ENCODE measurements at regions not wholly inside any gene's neighbourhood (a gene's known extent, or its start where the extent isn't known, plus 50 kb on each side); places are given as distances from the start of the nearest gene placed in this dataset.
"Not testable (repeated sequence)": the region's sequence is repeated elsewhere in the genome, so short reads cannot be mapped to it uniquely, and the experiment has no call there.

DNA sequence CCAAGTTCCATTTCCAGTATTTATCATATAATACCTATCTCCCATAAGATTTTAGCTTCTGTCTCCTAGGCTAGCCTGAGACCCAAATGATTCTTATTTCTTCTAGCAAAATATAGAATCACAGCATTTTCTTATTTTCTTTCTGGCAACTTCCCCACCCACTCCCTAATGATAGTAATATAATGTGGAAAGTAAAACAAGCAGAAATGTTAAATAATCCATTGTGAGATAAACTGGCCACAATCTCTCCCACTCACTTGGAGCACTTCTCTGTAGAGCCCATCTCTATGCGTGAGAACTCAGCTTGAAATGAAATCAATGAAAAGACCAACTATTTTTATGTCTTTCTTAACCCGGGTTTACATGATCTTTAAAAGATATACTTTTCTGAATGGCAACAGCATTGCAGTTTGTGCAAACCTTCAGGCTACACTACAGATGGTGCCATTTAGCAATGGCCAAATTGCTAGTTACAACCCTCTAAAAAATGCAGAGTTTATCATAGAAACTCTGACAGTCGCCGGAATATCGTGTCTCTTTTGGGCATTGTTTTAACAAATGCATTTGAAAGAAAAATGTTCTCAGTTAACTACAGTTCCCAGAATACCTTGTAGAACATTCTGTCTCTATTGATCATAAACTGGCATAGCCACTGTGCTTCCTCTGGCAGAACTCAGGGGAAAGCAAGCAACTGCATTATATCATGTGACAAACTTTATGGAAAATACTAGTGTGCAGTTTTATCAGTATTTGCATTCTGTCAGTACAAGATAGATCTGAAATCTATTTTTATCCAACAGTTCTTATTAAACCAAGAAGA is 1407.4 kb upstream of the ZEB2 start:
- H3K27me3 Mint-ChIP-seq: no peaks in the 10 kb centered on the region
- DNase-seq (no peak), ATAC-seq (no peak)
- no peak overlapping the region for H3K4me3 Mint-ChIP-seq
- H3K4me1 Mint-ChIP-seq: no peaks in the 10 kb centered on the region
- no peaks in the 10 kb centered on the region for H3K9me3 Mint-ChIP-seq
- H3K27ac Mint-ChIP-seq: no peak overlapping the region

DNA sequence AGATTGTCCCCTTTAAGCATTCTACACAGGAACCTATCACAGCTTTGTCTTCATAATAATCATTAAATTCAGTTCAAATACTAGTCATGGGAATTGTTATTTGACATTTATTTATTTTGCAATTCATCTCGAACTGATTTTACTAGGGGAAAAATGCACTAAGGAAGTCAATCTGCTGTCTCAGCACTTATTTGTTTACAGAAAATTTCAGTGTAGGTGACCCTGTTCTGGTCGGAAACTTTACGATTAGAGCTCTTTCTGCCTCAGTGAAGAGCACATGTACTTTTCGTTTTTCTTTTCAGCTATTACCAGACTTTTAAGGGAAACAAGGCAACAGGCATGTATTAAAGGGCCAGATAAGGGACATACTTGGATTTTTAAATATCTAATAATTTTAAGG is 1405.7 kb upstream of the ZEB2 start:
- Mint-ChIP-seq H3K4me1 (no peaks in the 10 kb centered on the region), H3K4me3 (no peak overlapping the region), H3K9me3 (no peaks in the 10 kb centered on the region), H3K27ac (no peak overlapping the region), H3K27me3 (no peaks in the 10 kb centered on the region)
- ATAC-seq (no peak), DNase-seq (no peak)

DNA sequence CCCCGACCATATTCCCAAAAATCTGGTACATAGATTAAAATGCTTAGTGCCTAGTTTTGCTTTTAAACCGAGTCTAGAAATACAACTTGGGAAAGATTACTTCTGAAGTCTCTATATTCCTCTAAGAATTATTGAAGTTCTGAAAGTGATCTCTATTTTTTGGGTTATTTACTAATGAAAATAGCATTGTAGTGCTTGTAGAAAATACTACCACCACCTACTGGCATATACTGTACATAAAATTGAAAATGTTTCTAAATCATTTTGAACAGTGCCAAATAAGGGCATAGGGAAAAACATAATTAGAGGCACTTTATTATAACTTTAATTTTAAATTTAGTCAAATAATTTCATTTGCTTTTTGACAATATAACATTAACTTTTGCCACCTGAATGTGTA is 1399.6 kb upstream of the ZEB2 start:
- ATAC-seq (no peak), DNase-seq (no peak)
- Mint-ChIP-seq H3K27ac (no peak overlapping the region), H3K4me3 (no peak overlapping the region), H3K9me3 (no peaks in the 10 kb centered on the region), H3K4me1 (no peaks in the 10 kb centered on the region), H3K27me3 (no peaks in the 10 kb centered on the region)

DNA sequence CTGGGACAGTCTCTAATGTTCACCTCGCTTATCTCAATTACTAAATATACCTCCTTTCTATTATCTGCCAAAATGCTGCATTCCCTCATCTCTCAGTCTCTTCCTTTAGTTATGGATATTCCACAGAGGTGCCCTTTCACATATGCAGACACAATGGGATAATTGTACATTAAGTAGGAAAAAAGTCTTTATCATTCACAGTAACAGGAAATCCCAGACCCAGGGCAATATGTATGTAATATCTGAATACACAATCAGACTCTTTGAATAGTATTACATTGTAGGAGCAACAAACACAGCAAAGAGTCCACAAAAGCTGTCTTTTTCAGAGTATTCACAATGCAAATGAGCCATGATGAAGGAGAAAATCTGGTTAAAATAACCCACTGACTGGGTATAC is 1399.0 kb upstream of the ZEB2 start:
- ATAC-seq (no peak), DNase-seq (no peak)
- H3K4me3 Mint-ChIP-seq: no peak overlapping the region
- H3K27ac Mint-ChIP-seq: no peak overlapping the region
- H3K9me3 Mint-ChIP-seq: no peaks in the 10 kb centered on the region
- no peaks in the 10 kb centered on the region for H3K4me1 Mint-ChIP-seq
- H3K27me3 Mint-ChIP-seq: no peaks in the 10 kb centered on the region

DNA sequence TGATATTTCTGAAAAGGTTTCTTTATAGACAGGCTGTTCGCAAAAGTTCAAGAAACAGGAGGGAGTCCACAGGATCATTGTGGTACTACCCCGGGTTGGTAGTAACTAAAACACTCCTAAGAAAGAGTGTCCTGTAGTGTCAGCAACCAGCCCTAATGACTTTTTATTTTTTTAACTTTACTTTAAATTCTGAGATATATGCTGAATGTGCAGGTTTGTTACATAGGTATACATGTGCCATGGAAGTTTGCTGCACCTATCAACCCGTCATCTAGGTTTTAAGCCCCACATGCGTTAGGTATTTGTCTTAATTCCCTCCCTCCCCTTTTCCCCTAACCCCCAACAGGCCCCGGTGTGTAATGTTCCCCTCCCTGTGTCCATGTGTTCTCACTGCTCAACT is 1396.9 kb upstream of the ZEB2 start:
- Mint-ChIP-seq H3K4me3 (no peak overlapping the region), H3K9me3 (no peaks in the 10 kb centered on the region), H3K4me1 (no peaks in the 10 kb centered on the region), H3K27me3 (no peaks in the 10 kb centered on the region), H3K27ac (no peak overlapping the region)
- no peak for ATAC-seq
- DNase-seq: no peak

DNA sequence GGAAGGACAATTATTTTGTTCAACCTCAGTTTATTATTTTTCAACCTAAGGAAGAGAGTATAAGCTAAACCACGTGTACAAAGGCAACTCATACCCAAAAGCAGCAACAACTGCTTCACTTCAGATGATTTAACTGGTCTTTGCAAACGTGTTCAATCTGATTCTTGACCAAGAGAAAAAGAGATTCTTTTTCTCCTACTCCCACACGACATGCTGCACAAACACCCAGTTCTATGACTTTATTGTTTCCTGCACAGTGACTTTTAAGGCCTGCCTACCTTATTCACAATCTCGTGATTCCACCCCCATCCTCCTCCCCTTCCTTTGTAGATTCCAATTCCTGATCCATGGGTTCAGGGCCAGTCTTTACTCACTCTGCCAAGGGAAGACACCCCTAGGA is 1394.8 kb upstream of the ZEB2 start:
- H3K4me1 Mint-ChIP-seq: no peaks in the 10 kb centered on the region
- no peaks in the 10 kb centered on the region for H3K27me3 Mint-ChIP-seq
- H3K27ac Mint-ChIP-seq: no peak overlapping the region
- H3K4me3 Mint-ChIP-seq: no peak overlapping the region
- DNase-seq: no peak
- no peaks in the 10 kb centered on the region for H3K9me3 Mint-ChIP-seq
- no peak for ATAC-seq

DNA sequence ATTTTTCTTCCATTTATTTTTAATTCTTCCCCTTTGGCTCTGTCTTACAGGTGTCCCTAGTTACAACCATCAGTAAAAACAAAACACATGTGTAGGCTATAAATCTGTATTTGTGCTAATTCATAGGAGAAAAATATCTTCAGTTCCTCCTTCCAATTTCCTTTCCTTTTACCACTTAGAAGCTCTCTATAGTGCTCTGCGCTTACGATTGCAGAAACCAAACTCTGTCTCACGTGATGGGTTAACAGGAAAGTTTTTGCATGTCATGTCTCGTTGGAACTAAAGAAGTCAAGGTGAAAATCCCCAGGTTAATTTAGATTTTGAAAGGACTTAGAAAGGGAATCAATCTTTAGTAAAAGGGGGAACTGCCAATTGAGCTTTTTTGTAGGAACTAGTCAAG is 1390.5 kb upstream of the ZEB2 start:
- DNase-seq (no peak), ATAC-seq (no peak)
- H3K27me3 Mint-ChIP-seq: no peaks in the 10 kb centered on the region
- no peaks in the 10 kb centered on the region for H3K4me1 Mint-ChIP-seq
- no peaks in the 10 kb centered on the region for H3K9me3 Mint-ChIP-seq
- H3K4me3 Mint-ChIP-seq: no peak overlapping the region
- no peak overlapping the region for H3K27ac Mint-ChIP-seq

DNA sequence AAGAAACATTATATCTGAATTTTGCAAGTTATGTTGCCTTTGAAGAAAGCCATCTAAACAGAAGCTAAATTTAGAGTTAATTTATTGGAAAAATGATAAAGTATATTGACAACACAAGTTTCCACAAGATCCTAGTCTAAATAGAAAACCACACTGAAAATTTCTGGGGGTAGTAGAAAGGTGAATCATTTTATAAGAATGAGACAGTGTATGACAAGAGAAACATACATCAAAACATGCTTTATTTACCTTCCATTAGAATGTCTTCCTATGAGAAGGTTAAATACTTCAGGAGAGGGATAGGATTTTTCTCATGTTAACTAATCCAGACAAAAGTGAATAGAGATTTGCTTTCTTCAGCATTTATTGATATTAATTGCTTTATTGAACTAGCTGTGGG is 1389.8 kb upstream of the ZEB2 start:
- Mint-ChIP-seq H3K27me3 (no peaks in the 10 kb centered on the region), H3K9me3 (no peaks in the 10 kb centered on the region), H3K27ac (no peak overlapping the region), H3K4me3 (no peak overlapping the region), H3K4me1 (no peaks in the 10 kb centered on the region)
- ATAC-seq: no peak
- DNase-seq: no peak

DNA sequence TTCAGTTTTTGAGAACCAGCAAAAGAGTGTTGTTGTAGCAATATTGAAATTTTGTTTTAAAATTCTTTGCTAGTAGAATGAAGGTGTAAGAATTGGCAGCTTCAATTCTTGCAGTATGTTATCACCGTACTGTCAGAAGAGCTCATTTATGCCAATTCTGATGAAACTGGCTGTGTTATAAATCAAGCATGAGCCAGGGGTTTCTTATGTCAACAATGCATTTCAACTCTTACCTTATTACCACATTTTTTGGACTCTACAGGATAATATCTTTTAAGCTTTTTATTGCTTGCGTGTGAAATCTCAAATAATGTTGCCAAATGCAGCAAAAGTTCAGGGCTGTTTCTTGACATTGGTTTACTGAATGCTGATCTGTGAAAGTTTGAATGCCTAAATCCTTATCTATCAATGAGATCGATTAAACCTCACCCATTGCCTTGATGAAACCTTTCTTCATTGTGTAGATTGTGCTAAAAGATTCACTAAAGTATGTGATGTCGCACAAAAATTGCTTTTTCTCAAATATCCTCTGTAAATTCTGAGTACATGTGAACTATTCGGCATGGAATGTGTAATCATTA is 1389.3 kb upstream of the ZEB2 start:
- Mint-ChIP-seq H3K4me3 (no peak overlapping the region), H3K9me3 (no peaks in the 10 kb centered on the region), H3K27me3 (no peaks in the 10 kb centered on the region), H3K4me1 (no peaks in the 10 kb centered on the region), H3K27ac (no peak overlapping the region)
- ATAC-seq (no peak), DNase-seq (no peak)

DNA sequence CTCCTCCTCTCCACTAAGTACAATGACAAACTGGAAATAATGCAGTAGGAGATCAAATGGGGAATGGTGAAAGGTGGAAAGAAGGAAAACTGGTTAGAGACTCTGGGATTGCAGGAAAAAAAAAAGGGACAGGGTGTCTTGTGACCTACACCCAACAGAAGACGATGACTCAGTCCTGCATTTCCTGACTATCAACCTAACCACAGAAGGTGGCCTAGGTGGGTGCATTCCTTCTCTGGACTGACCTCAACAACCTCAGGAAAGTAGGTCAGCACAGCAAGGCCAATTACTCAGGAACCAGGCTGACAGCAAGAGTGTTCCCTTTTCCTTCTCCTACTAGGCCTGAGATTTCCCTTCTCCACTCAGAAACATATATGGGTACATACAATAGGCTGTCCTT is 1386.4 kb upstream of the ZEB2 start:
- Mint-ChIP-seq H3K9me3 (peaks cover 0 to 12% of the 10 kb centered on the region in 2 donors), H3K4me3 (no peak overlapping the region), H3K4me1 (no peaks in the 10 kb centered on the region), H3K27me3 (no peaks in the 10 kb centered on the region), H3K27ac (no peak overlapping the region)
- ATAC-seq (no peak), DNase-seq (no peak)

DNA sequence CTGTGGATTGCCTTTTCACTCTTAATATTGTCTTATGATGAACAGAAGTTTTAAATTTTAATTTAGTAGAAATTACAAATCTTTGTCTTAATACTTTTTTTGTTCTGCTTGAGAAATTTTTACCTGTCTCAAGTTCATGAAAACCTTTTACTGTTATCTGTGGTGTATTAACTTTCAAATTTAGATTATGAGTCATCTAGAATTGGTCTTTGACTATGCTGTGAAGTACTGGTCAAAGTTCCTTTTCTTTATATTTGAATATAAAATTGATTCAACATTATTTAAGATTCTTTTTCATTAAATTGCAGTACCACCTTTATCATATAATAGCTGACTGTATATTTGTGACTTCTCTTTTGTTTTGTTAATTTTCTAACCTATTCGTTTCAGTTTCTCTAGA is 1385.5 kb upstream of the ZEB2 start:
- Mint-ChIP-seq H3K4me1 (no peaks in the 10 kb centered on the region), H3K27ac (no peak overlapping the region), H3K4me3 (no peak overlapping the region), H3K27me3 (no peaks in the 10 kb centered on the region), H3K9me3 (peaks cover 0 to 16% of the 10 kb centered on the region in 2 donors)
- DNase-seq: no peak
- ATAC-seq: no peak

DNA sequence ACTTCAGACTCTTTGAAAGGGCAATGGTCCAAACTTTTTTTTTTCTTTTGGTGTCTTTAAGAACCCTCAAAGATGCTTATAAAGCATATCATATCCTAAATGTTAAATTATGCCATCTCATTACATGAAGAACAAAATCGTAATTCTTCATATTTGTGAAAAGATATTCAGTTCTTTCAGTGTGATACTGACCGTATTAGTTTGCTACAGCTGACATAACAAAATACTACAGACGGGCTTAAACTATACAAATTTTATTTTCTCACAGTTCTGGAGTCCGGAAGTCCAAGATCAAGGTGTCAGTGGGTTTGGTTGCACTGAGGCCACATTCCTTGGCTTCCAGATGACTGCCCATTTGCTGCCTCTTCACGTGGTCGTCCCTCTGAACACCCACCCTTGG is 1377.2 kb upstream of the ZEB2 start:
- no peak for ATAC-seq
- DNase-seq: no peak
- Mint-ChIP-seq H3K4me1 (no peaks in the 10 kb centered on the region), H3K27ac (no peak overlapping the region), H3K4me3 (no peak overlapping the region), H3K9me3 (peaks cover 6 to 12% of the 10 kb centered on the region in 2 donors), H3K27me3 (no peaks in the 10 kb centered on the region)

DNA sequence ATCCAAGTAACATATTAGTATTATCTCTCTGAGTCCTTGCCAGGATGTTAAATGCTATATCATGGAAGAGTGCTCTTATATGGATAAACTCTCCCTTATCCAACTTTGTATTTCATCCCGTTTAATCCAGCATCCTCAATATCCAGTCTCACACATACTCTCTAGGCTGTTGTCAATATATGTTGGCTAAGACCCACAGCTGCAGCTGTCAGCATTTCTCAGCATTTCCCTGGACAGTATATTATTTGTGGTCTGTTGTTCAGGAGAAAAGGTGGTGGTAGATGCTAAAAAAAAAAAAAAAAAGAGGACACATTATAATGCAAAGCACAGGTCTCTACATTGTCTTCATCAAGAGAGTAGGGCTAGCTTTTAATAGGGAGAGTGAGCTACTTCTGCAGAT is 1368.0 kb upstream of the ZEB2 start:
- ATAC-seq (no peak), DNase-seq (no peak)
- H3K27ac Mint-ChIP-seq: no peak overlapping the region
- H3K4me3 Mint-ChIP-seq: no peak overlapping the region
- no peaks in the 10 kb centered on the region for H3K9me3 Mint-ChIP-seq
- H3K4me1 Mint-ChIP-seq: no peaks in the 10 kb centered on the region
- H3K27me3 Mint-ChIP-seq: no peaks in the 10 kb centered on the region

DNA sequence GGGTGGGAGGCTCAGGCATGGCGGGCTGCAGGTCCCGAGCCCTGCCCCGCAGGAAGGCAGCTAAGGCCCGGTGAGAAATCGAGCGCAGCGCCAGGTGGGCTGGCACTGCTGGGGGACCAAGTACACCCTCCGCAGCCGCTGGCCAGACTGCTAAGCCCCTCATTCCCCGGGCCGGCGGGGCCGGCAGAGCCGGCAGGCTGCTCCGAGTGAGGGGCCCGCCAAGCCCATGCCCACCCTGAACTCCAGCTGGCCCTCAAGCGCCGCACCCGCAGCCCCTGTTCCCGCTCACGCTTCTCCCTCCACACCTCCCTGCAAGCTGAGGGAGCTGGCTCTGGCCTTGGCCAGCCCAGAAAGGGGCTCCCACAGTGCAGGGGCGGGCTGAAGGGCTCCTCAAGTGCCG is 1361.1 kb upstream of the ZEB2 start:
- H3K4me3 Mint-ChIP-seq, H3K4me1 Mint-ChIP-seq, ATAC-seq, H3K27me3 Mint-ChIP-seq, DNase-seq, H3K27ac Mint-ChIP-seq: not testable (repeated sequence)
- H3K9me3 Mint-ChIP-seq: peaks cover 0 to 12% of the 10 kb centered on the region in 2 donors

DNA sequence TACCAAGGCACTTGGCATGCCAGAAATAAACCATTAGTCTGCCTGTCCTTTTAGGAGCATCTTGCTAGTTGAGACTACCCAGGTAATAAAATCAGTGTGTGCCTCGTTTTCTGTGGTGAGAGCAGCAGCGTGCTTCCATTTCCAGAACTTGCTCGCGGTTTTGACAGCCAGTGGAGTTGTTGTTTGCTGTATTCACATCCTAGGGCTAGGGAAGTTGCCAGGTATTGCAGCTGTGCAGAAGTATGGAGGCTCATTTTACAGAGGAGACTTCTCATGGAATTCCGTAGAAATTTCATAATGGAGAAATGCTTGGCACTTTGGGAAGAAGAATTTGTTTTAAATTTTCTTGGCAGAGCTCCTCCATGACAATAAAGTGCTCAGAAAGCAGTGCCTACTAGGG is 1355.1 kb upstream of the ZEB2 start:
- Mint-ChIP-seq H3K9me3 (peaks cover 5 to 20% of the 10 kb centered on the region in 2 donors), H3K4me1 (no peaks in the 10 kb centered on the region), H3K4me3 (no peak overlapping the region), H3K27me3 (no peaks in the 10 kb centered on the region), H3K27ac (no peak overlapping the region)
- DNase-seq: no peak
- ATAC-seq: no peak

DNA sequence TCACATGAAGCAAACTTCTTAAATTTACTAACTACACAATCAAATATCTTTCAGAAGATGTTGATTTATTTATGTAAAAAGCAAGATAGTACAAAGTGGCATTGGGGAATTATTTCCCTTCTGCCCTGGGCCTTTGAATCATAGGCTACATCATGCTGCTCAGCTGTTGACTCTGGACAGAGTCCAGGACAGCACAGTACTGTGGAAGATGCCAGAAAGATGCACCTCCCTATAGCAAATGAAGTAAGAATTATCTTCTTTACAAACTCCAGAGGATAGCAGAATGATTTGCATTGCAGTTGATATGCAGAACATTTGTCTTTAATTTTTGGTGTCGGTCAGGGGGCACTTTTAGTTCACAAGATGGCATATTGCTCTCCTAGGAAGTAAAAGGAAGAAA is 1354.5 kb upstream of the ZEB2 start:
- no peak for ATAC-seq
- no peaks in the 10 kb centered on the region for H3K4me1 Mint-ChIP-seq
- DNase-seq: no peak
- H3K27me3 Mint-ChIP-seq: no peaks in the 10 kb centered on the region
- H3K9me3 Mint-ChIP-seq: peaks cover 5 to 19% of the 10 kb centered on the region in 2 donors
- no peak overlapping the region for H3K4me3 Mint-ChIP-seq
- no peak overlapping the region for H3K27ac Mint-ChIP-seq

DNA sequence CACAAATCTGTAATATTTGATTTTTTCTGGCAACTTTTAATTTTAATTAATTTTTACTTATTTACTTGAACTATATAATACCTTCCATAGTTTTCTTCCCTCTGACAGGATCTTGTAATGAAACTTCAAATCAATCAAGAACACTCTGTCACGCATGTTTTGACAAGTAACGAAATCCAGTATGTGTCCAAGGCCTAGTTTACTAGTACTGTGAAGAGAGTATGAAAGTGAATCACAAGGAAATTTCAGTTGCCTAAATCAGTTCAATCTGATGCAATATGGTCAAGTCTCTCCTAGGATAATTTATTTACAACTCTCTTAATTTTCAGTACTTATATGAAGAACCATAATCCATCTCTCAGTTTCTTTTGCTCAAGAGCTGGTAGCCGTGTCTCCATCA is 1344.6 kb upstream of the ZEB2 start:
- Mint-ChIP-seq H3K27ac (no peak overlapping the region), H3K4me3 (no peak overlapping the region), H3K4me1 (no peaks in the 10 kb centered on the region), H3K9me3 (no peaks in the 10 kb centered on the region), H3K27me3 (no peaks in the 10 kb centered on the region)
- no peak for ATAC-seq
- DNase-seq: no peak
